22Rv1 (cell line): ENCODE measurements at regions not wholly inside any gene's neighbourhood (a gene's known extent, or its start where the extent isn't known, plus 50 kb on each side); places are given as distances from the start of the nearest gene placed in this dataset.

ENCODE experiments used
- H3K27ac ChIP-seq: fragments of 450-650 bp; 2 replicates; pipeline ENCODE4 v1.5.1; 2017
- CTCF ChIP-seq: fragments of 450-650 bp; IDR thresholded peaks from 2 replicates; pipeline ENCODE4 v1.5.1; 2017; ENCODE audit warnings: mild to moderate bottlenecking
- ZFX ChIP-seq: fragments of 450-650 bp; IDR thresholded peaks from 2 replicates; pipeline ENCODE4 v1.6.1; 2017; ENCODE audit warnings: antibody characterized with exemption, borderline replicate concordance

GRCh38 chr11:98940913-98941312, 79.8 kb upstream of the CNTN5 start:
- no peak for TF ChIP-seq ZFX
- TF ChIP-seq CTCF, result no peak
- no peak overlapping the region for H3K27ac ChIP-seq

- TF ChIP-seq CTCF (no peak), ZFX (no peak)
Observed at GRCh38 chr11:98944461-98944860, 76.3 kb upstream of the CNTN5 start.

GRCh38 chr11:98952107-98952506, 68.6 kb upstream of the CNTN5 start:
- no peak for TF ChIP-seq ZFX
- no peak for TF ChIP-seq CTCF
- H3K27ac ChIP-seq, result no peak overlapping the region

More at GRCh38 chr11:98944461-98944860, 76.3 kb upstream of the CNTN5 start:
- no peak overlapping the region for H3K27ac ChIP-seq

- no peak overlapping the region for H3K27ac ChIP-seq
- TF ChIP-seq CTCF (no peak), ZFX (no peak)
Observed at GRCh38 chr11:98955551-98955950, 65.2 kb upstream of the CNTN5 start.

GRCh38 chr11:98964146-98964545, 56.6 kb upstream of the CNTN5 start:
- TF ChIP-seq CTCF, result no peak
- TF ChIP-seq ZFX, result no peak
- H3K27ac ChIP-seq, result no peak overlapping the region

GRCh38 chr11:98965358-98965757, 55.4 kb upstream of the CNTN5 start:
- TF ChIP-seq CTCF, result no peak
- TF ChIP-seq ZFX, result no peak
- H3K27ac ChIP-seq, result no peak overlapping the region

GRCh38 chr11:98965775-98966174, 55.0 kb upstream of the CNTN5 start:
- H3K27ac ChIP-seq, result no peak overlapping the region
- no peak for TF ChIP-seq CTCF
- TF ChIP-seq ZFX, result no peak
